Mucosa of stomach (tissue), 1 donor: ENCODE measurements at regions not wholly inside any gene's neighbourhood (a gene's known extent, or its start where the extent isn't known, plus 50 kb on each side); places are given as distances from the start of the nearest gene placed in this dataset.

Experiments
- H3K27me3 ChIP-seq: one replicate; pipeline ENCODE4 v1.7.0; 2013; ENCODE audit warnings: mild to moderate bottlenecking, low read length; ENCODE audit not compliant: control insufficient read depth, insufficient read depth
- H3K36me3 ChIP-seq: one replicate; pipeline ENCODE4 v1.7.0; 2013; ENCODE audit warnings: low read length; ENCODE audit not compliant: control insufficient read depth, insufficient read depth
- H3K4me1 ChIP-seq: one replicate; pipeline ENCODE4 v1.7.0; 2013; ENCODE audit warnings: mild to moderate bottlenecking, low read length; ENCODE audit not compliant: control insufficient read depth, insufficient read depth
- H3K4me3 ChIP-seq: one replicate; pipeline ENCODE4 v1.7.0; 2013; ENCODE audit warnings: low read length
- H3K9ac ChIP-seq: one replicate; pipeline ENCODE4 v1.7.0; 2013; ENCODE audit warnings: mild to moderate bottlenecking, low read length, moderate library complexity
- H3K9me3 ChIP-seq: one replicate; pipeline ENCODE4 v1.7.0; 2013; ENCODE audit warnings: mild to moderate bottlenecking, low read length, moderate library complexity; ENCODE audit not compliant: control insufficient read depth
- donor health status: Pancreatic carcinoma.

GRCh38 chr5:98296426-98296825 lies 477.0 kb upstream of the RGMB start:
- Histone ChIP-seq H3K9ac (no peak overlapping the region), H3K27me3 (no peaks in the 10 kb centered on the region), H3K36me3 (no peaks in the 10 kb centered on the region), H3K4me1 (no peaks in the 10 kb centered on the region), H3K4me3 (no peak overlapping the region), H3K9me3 (no peaks in the 10 kb centered on the region)

DNA sequence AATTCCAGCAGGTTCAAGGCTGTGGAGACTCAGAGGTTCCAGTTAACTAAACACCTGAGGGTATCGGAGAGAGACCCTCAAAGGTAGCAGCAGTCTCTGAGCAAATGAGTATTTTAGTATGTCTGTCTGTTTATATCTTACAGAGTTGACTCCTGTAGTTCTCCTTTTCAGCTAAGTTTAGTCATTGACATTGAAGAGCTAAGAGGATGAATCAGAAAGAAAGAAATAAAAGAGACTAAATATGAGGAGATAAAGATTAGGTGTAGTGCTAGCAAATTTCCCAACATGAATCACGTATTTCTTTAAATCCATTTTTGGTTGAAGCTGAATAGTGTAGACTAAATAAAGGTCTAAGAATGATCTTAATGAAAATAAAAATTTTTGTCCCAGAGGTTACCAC lies 474.0 kb upstream of the RGMB start:
- Histone ChIP-seq H3K9ac (no peak overlapping the region), H3K36me3 (no peaks in the 10 kb centered on the region), H3K4me3 (no peak overlapping the region), H3K27me3 (no peaks in the 10 kb centered on the region), H3K4me1 (no peaks in the 10 kb centered on the region), H3K9me3 (no peaks in the 10 kb centered on the region)

GRCh38 chr5:98301547-98301946 lies 471.9 kb upstream of the RGMB start:
- Histone ChIP-seq H3K4me3 (no peak overlapping the region), H3K9ac (no peak overlapping the region), H3K27me3 (no peaks in the 10 kb centered on the region), H3K36me3 (no peaks in the 10 kb centered on the region), H3K4me1 (no peaks in the 10 kb centered on the region), H3K9me3 (no peaks in the 10 kb centered on the region)

DNA sequence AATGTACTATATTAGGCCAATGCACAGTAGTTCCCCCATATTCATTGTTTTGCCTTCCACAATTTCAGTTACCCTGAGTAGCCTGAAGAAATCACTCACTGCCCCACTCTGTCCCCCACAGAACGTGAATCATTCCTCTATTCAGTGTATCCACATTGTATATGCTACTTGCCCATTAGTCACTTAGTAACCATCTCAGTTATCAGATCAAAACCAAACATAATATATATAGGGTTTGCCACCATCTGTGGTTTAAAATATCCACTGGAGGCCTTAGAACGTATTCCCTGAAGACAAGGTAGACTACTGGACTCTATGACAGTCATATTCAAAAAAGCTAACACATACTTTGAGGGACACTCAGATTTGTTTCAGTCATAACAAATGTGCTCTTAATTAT lies 465.7 kb upstream of the RGMB start:
- Histone ChIP-seq H3K4me1 (no peaks in the 10 kb centered on the region), H3K4me3 (no peak overlapping the region), H3K36me3 (no peaks in the 10 kb centered on the region), H3K27me3 (no peaks in the 10 kb centered on the region), H3K9me3 (no peaks in the 10 kb centered on the region), H3K9ac (no peak overlapping the region)

- Histone ChIP-seq H3K4me3 (no peak overlapping the region), H3K9me3 (no peaks in the 10 kb centered on the region), H3K27me3 (no peaks in the 10 kb centered on the region), H3K4me1 (no peaks in the 10 kb centered on the region), H3K9ac (no peak overlapping the region), H3K36me3 (no peaks in the 10 kb centered on the region)
Measured at GRCh38 chr5:98308231-98308630, 465.2 kb upstream of the RGMB start.

GRCh38 chr5:98308960-98309359 lies 464.5 kb upstream of the RGMB start:
- Histone ChIP-seq H3K4me1 (no peaks in the 10 kb centered on the region), H3K9ac (no peak overlapping the region), H3K9me3 (no peaks in the 10 kb centered on the region), H3K27me3 (no peaks in the 10 kb centered on the region), H3K4me3 (no peak overlapping the region), H3K36me3 (no peaks in the 10 kb centered on the region)

GRCh38 chr5:98309785-98310598 lies 463.5 kb upstream of the RGMB start:
- H3K9me3 ChIP-seq = no peaks in the 10 kb centered on the region
- no peak overlapping the region for H3K9ac ChIP-seq
- H3K36me3 ChIP-seq = no peaks in the 10 kb centered on the region
- H3K27me3 ChIP-seq = no peaks in the 10 kb centered on the region
- no peak overlapping the region for H3K4me3 ChIP-seq
- H3K4me1 ChIP-seq = no peaks in the 10 kb centered on the region

GRCh38 chr5:98314292-98314691 lies 459.2 kb upstream of the RGMB start:
- H3K36me3 ChIP-seq = no peaks in the 10 kb centered on the region
- H3K27me3 ChIP-seq = no peaks in the 10 kb centered on the region
- H3K9me3 ChIP-seq = no peaks in the 10 kb centered on the region
- no peaks in the 10 kb centered on the region for H3K4me1 ChIP-seq
- no peak overlapping the region for H3K9ac ChIP-seq
- H3K4me3 ChIP-seq = no peak overlapping the region

DNA sequence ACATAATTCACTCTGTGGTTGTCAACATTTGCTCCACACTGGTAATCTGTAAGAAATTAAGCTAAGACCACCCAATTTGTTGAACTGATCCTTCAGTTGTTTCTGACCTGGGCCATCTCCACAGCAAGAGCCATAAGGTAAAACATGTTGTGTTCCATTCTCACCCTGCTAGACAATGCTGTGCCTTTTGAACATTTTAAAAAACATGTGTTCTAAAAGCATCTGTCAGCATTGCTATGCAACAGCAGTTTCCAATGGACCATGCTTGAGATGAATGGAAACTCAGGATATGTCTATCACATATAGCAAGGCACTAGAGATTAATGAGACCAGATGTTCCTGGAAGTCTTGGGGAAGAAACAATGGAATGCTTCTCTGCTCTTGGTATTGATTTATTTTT lies 455.1 kb upstream of the RGMB start:
- Histone ChIP-seq H3K4me3 (no peak overlapping the region), H3K4me1 (no peaks in the 10 kb centered on the region), H3K9me3 (no peaks in the 10 kb centered on the region)

DNA sequence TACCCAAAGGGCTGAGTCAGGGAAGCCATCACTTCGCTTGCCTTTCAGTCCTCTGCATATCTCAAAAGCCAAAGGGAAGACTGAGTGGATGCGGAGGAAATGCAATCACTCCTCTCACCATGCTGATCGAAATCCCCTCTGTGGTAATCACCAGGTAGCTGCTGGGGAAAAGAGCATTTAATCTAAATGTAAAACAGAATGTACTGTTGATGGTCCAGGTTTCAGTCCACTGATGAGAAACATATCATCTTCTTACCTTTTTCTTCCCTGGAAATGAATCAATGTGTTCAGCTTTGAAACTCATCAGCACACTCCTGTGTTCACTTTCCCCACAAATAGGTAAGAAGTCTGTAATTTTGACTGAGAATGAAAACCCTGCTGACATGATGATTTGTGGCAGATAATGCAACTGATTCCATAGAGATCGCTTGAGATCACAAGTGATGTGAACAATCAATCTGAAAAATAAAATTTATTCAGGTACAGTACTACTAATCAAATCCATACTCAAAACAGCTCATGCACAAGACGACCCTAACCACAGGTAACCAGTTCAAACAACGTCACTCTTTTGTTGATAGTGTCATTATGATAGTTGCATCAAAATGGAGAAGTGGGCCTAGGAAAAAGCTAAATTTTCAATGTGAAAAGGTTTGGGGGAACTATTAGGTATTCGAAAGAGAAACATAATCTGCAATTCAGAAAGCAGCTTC lies 454.0 kb upstream of the RGMB start:
- Histone ChIP-seq H3K9ac (no peak overlapping the region), H3K27me3 (no peaks in the 10 kb centered on the region), H3K4me3 (no peak overlapping the region), H3K36me3 (no peaks in the 10 kb centered on the region), H3K9me3 (no peaks in the 10 kb centered on the region), H3K4me1 (no peaks in the 10 kb centered on the region)

More for the DNA sequence above, 455.1 kb upstream of the RGMB start:
- H3K9ac ChIP-seq = no peak overlapping the region
- no peaks in the 10 kb centered on the region for H3K36me3 ChIP-seq
- H3K27me3 ChIP-seq = no peaks in the 10 kb centered on the region

GRCh38 chr5:98320343-98320742 lies 453.1 kb upstream of the RGMB start:
- Histone ChIP-seq H3K27me3 (no peaks in the 10 kb centered on the region), H3K4me1 (no peaks in the 10 kb centered on the region), H3K9me3 (no peaks in the 10 kb centered on the region), H3K36me3 (no peaks in the 10 kb centered on the region), H3K4me3 (no peak overlapping the region), H3K9ac (no peak overlapping the region)

GRCh38 chr5:98321361-98321760 lies 452.1 kb upstream of the RGMB start:
- no peaks in the 10 kb centered on the region for H3K4me1 ChIP-seq
- H3K4me3 ChIP-seq = no peak overlapping the region
- no peaks in the 10 kb centered on the region for H3K9me3 ChIP-seq
- H3K27me3 ChIP-seq = no peaks in the 10 kb centered on the region
- H3K9ac ChIP-seq = no peak overlapping the region
- no peaks in the 10 kb centered on the region for H3K36me3 ChIP-seq
